ENCODE measurements at regions not wholly inside any gene's neighbourhood (a gene's known extent, or its start where the extent isn't known, plus 50 kb on each side); places are given as distances from the start of the nearest gene placed in this dataset.

- no peak overlapping the region for H3K27ac ChIP-seq (ENCODE audit: low read depth, low read length)
- no peaks in the 10 kb centered on the region for H3K4me1 ChIP-seq (ENCODE audit: control insufficient read depth in 3 of 3, insufficient read depth in 3 of 3, low read length in 3 of 3)
- no peak overlapping the region for H3K9ac ChIP-seq (ENCODE audit: low read depth in 1 of 3, low read length in 3 of 3)
- H3K9me3 ChIP-seq (ENCODE audit: control insufficient read depth in 3 of 3, low read length in 3 of 3) = no peaks in the 10 kb centered on the region
- no peaks in the 10 kb centered on the region for H3K27me3 ChIP-seq (ENCODE audit: control insufficient read depth in 3 of 3, insufficient read depth in 3 of 3, low read length in 3 of 3)
- H3K36me3 ChIP-seq (ENCODE audit: control insufficient read depth in 3 of 3, insufficient read depth in 3 of 3, low read length in 3 of 3) = no peaks in the 10 kb centered on the region
- no peak overlapping the region for H3K4me3 ChIP-seq (ENCODE audit: low read length in 3 of 3)
Observed at GRCh38 chr3:102595057-102595456, 160.2 kb downstream of the ZPLD1 start.

- no peak overlapping the region for H3K4me3 ChIP-seq (ENCODE audit: low read length in 3 of 3)
- H3K27ac ChIP-seq (ENCODE audit: low read depth, low read length) = no peak overlapping the region
- H3K9ac ChIP-seq (ENCODE audit: low read depth in 1 of 3, low read length in 3 of 3) = no peak overlapping the region
- no peaks in the 10 kb centered on the region for H3K36me3 ChIP-seq (ENCODE audit: control insufficient read depth in 3 of 3, insufficient read depth in 3 of 3, low read length in 3 of 3)
- no peaks in the 10 kb centered on the region for H3K4me1 ChIP-seq (ENCODE audit: control insufficient read depth in 3 of 3, insufficient read depth in 3 of 3, low read length in 3 of 3)
- no peaks in the 10 kb centered on the region for H3K27me3 ChIP-seq (ENCODE audit: control insufficient read depth in 3 of 3, insufficient read depth in 3 of 3, low read length in 3 of 3)
- H3K9me3 ChIP-seq (ENCODE audit: control insufficient read depth in 3 of 3, low read length in 3 of 3) = no peaks in the 10 kb centered on the region
Observed at GRCh38 chr3:102599819-102600576, 165.2 kb downstream of the ZPLD1 start.

DNA sequence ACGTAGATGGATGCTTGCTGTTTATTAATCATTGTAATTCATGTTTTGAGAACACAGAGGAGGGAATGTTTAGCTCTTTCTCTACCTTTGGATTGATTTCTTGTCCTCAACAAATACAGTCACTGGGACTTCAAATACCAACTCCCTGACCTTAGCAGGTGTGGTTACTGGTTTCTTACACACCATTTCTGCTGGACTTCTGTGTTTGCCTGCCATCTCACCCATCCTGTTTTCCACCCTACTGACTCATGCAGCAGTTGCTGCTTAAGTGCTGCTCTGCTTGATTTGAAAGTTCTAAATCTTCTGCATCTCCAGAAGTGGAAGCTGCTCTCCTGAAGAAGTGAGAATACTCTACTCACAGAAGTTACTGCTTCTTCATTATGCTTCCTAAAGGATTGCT lies 170.3 kb downstream of the ZPLD1 start:
- H3K4me1 ChIP-seq (ENCODE audit: control insufficient read depth in 3 of 3, insufficient read depth in 3 of 3, low read length in 3 of 3) = no peaks in the 10 kb centered on the region
- no peaks in the 10 kb centered on the region for H3K36me3 ChIP-seq (ENCODE audit: control insufficient read depth in 3 of 3, insufficient read depth in 3 of 3, low read length in 3 of 3)
- no peaks in the 10 kb centered on the region for H3K27me3 ChIP-seq (ENCODE audit: control insufficient read depth in 3 of 3, insufficient read depth in 3 of 3, low read length in 3 of 3)
- no peaks in the 10 kb centered on the region for H3K9me3 ChIP-seq (ENCODE audit: control insufficient read depth in 3 of 3, low read length in 3 of 3)
- no peak overlapping the region for H3K27ac ChIP-seq (ENCODE audit: low read depth, low read length)
- no peak overlapping the region for H3K9ac ChIP-seq (ENCODE audit: low read depth in 1 of 3, low read length in 3 of 3)
- H3K4me3 ChIP-seq (ENCODE audit: low read length in 3 of 3) = no peak overlapping the region

DNA sequence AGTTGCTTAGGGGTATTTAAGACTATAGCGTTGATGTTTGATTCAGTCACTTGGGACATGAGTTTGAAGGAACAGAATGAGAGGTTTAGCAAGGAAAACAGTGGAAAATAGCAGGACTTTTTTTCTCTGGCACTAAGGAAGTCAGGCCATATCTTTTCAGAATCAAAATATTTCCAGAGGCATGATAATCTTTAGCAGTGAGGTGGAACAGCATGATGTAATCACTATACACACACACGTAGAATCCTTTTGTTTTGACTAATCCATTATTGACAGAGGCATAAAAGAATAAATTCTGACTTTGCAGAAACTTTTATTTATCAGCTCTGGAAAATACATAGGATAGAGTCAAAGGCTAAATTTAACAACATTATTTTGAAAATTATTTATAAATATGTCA lies 174.1 kb downstream of the ZPLD1 start:
- H3K9me3 ChIP-seq (ENCODE audit: control insufficient read depth in 3 of 3, low read length in 3 of 3) = no peaks in the 10 kb centered on the region
- H3K4me1 ChIP-seq (ENCODE audit: control insufficient read depth in 3 of 3, insufficient read depth in 3 of 3, low read length in 3 of 3) = no peaks in the 10 kb centered on the region
- H3K9ac ChIP-seq (ENCODE audit: low read depth in 1 of 3, low read length in 3 of 3) = no peak overlapping the region
- H3K36me3 ChIP-seq (ENCODE audit: control insufficient read depth in 3 of 3, insufficient read depth in 3 of 3, low read length in 3 of 3) = no peaks in the 10 kb centered on the region
- no peak overlapping the region for H3K27ac ChIP-seq (ENCODE audit: low read depth, low read length)
- H3K27me3 ChIP-seq (ENCODE audit: control insufficient read depth in 3 of 3, insufficient read depth in 3 of 3, low read length in 3 of 3) = no peaks in the 10 kb centered on the region
- H3K4me3 ChIP-seq (ENCODE audit: low read length in 3 of 3) = no peak overlapping the region

DNA sequence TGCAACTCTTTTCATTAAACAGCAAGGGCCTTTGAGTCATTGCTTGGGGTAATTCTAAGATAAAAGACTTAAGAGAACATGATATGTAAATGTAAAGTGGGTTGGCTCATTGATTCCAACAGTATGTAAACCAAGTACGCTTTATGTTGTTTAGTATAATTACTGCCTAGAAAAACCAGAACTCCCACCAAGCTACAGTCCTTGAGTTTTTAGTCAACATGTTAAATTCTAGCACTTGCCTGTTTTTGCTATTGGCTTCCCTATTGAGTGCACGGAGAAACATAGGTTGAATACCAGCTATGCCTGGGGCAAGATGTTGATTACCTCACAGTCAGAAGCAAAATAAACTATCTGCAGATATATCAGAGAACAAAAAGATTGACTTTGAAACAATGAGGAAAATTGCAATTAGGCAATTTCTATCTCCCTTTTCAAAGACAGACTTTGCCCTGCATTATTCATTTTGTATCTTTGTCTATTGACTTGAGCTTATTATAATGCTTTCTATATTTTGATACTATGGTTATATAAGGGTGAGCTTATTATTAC lies 179.3 kb downstream of the ZPLD1 start:
- Histone ChIP-seq H3K27ac (ENCODE audit: low read depth, low read length) (no peak overlapping the region), H3K4me1 (ENCODE audit: control insufficient read depth in 3 of 3, insufficient read depth in 3 of 3, low read length in 3 of 3) (no peaks in the 10 kb centered on the region), H3K9me3 (ENCODE audit: control insufficient read depth in 3 of 3, low read length in 3 of 3) (no peaks in the 10 kb centered on the region), H3K4me3 (ENCODE audit: low read length in 3 of 3) (no peak overlapping the region), H3K27me3 (ENCODE audit: control insufficient read depth in 3 of 3, insufficient read depth in 3 of 3, low read length in 3 of 3) (no peaks in the 10 kb centered on the region), H3K36me3 (ENCODE audit: control insufficient read depth in 3 of 3, insufficient read depth in 3 of 3, low read length in 3 of 3) (no peaks in the 10 kb centered on the region), H3K9ac (ENCODE audit: low read depth in 1 of 3, low read length in 3 of 3) (no peak overlapping the region)

- no peak overlapping the region for H3K9ac ChIP-seq (ENCODE audit: low read depth in 1 of 3, low read length in 3 of 3)
- H3K27me3 ChIP-seq (ENCODE audit: control insufficient read depth in 3 of 3, insufficient read depth in 3 of 3, low read length in 3 of 3) = no peaks in the 10 kb centered on the region
- no peaks in the 10 kb centered on the region for H3K9me3 ChIP-seq (ENCODE audit: control insufficient read depth in 3 of 3, low read length in 3 of 3)
- no peaks in the 10 kb centered on the region for H3K4me1 ChIP-seq (ENCODE audit: control insufficient read depth in 3 of 3, insufficient read depth in 3 of 3, low read length in 3 of 3)
- no peaks in the 10 kb centered on the region for H3K36me3 ChIP-seq (ENCODE audit: control insufficient read depth in 3 of 3, insufficient read depth in 3 of 3, low read length in 3 of 3)
- H3K4me3 ChIP-seq (ENCODE audit: low read length in 3 of 3) = no peak overlapping the region
- H3K27ac ChIP-seq (ENCODE audit: low read depth, low read length) = no peak overlapping the region
Observed at GRCh38 chr3:102614585-102614984, 179.8 kb downstream of the ZPLD1 start.

DNA sequence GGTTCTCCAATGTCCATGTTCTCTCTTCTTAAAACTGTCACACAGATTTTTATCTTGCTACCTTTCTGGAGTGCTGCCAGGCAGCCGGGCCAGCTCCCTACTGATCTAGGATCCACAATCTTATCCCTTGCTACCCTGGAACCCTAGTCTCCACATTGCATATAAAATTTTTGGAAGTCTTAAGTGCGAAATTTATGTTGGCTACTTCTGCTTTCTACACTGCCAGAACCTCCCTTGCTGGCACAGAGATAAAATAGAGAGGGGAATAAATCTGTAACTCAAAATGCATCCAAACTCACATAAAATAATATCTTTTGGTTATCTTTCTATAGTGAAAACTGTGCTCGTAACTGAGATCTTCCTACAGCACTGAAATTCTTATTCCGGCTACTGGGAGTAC lies 182.6 kb downstream of the ZPLD1 start:
- H3K27me3 ChIP-seq (ENCODE audit: control insufficient read depth in 3 of 3, insufficient read depth in 3 of 3, low read length in 3 of 3) = no peaks in the 10 kb centered on the region
- no peak overlapping the region for H3K27ac ChIP-seq (ENCODE audit: low read depth, low read length)
- H3K9me3 ChIP-seq (ENCODE audit: control insufficient read depth in 3 of 3, low read length in 3 of 3) = no peaks in the 10 kb centered on the region
- H3K4me1 ChIP-seq (ENCODE audit: control insufficient read depth in 3 of 3, insufficient read depth in 3 of 3, low read length in 3 of 3) = no peaks in the 10 kb centered on the region
- H3K9ac ChIP-seq (ENCODE audit: low read depth in 1 of 3, low read length in 3 of 3) = no peak overlapping the region
- H3K4me3 ChIP-seq (ENCODE audit: low read length in 3 of 3) = no peak overlapping the region
- H3K36me3 ChIP-seq (ENCODE audit: control insufficient read depth in 3 of 3, insufficient read depth in 3 of 3, low read length in 3 of 3) = no peaks in the 10 kb centered on the region

DNA sequence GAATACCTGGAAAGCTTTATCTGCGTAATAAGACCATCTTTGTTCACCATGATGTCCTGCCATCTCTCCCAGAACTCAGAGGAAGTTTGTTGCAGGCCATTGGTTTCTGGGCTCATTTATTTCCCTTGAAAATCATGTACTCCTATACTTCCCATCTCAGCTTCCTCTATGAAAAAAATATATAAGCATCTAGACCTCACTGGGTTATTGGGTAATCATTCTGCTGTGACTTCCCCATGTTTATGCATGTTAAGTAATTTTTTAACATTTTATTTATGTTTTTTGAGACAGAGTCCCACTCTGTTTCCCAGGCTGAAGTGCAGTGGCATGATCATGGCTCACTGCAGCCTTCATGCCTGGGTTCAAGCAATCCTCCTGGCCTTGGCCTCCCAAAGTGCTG lies 184.5 kb downstream of the ZPLD1 start:
- no peak overlapping the region for H3K9ac ChIP-seq (ENCODE audit: low read depth in 1 of 3, low read length in 3 of 3)
- H3K27ac ChIP-seq (ENCODE audit: low read depth, low read length) = no peak overlapping the region
- no peaks in the 10 kb centered on the region for H3K4me1 ChIP-seq (ENCODE audit: control insufficient read depth in 3 of 3, insufficient read depth in 3 of 3, low read length in 3 of 3)
- H3K4me3 ChIP-seq (ENCODE audit: low read length in 3 of 3) = no peak overlapping the region
- no peaks in the 10 kb centered on the region for H3K27me3 ChIP-seq (ENCODE audit: control insufficient read depth in 3 of 3, insufficient read depth in 3 of 3, low read length in 3 of 3)
- H3K9me3 ChIP-seq (ENCODE audit: control insufficient read depth in 3 of 3, low read length in 3 of 3) = no peaks in the 10 kb centered on the region
- no peaks in the 10 kb centered on the region for H3K36me3 ChIP-seq (ENCODE audit: control insufficient read depth in 3 of 3, insufficient read depth in 3 of 3, low read length in 3 of 3)

DNA sequence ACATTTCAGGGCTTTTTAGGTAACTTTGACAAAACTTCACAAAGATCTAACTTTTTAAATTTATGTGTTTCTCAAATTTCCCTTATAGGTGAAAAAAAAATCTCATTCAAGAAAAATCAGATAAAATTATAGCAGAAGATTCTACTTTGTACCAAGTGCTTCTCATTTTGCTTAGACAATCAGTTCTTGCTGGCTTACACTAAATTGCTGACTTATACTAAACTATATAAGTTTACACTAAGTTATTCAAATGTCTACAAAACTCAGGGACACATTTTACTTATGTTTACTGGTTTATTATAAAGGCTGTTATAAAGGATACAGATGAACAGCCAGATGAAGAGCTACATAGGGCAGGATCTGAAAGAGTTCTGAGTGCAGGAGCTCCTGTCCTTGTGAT lies 195.1 kb downstream of the ZPLD1 start:
- H3K36me3 ChIP-seq (ENCODE audit: control insufficient read depth in 3 of 3, insufficient read depth in 3 of 3, low read length in 3 of 3) = no peaks in the 10 kb centered on the region
- H3K9ac ChIP-seq (ENCODE audit: low read depth in 1 of 3, low read length in 3 of 3) = no peak overlapping the region
- no peaks in the 10 kb centered on the region for H3K9me3 ChIP-seq (ENCODE audit: control insufficient read depth in 3 of 3, low read length in 3 of 3)
- no peak overlapping the region for H3K27ac ChIP-seq (ENCODE audit: low read depth, low read length)
- H3K4me3 ChIP-seq (ENCODE audit: low read length in 3 of 3) = no peak overlapping the region
- H3K27me3 ChIP-seq (ENCODE audit: control insufficient read depth in 3 of 3, insufficient read depth in 3 of 3, low read length in 3 of 3) = no peaks in the 10 kb centered on the region
- H3K4me1 ChIP-seq (ENCODE audit: control insufficient read depth in 3 of 3, insufficient read depth in 3 of 3, low read length in 3 of 3) = no peaks in the 10 kb centered on the region

DNA sequence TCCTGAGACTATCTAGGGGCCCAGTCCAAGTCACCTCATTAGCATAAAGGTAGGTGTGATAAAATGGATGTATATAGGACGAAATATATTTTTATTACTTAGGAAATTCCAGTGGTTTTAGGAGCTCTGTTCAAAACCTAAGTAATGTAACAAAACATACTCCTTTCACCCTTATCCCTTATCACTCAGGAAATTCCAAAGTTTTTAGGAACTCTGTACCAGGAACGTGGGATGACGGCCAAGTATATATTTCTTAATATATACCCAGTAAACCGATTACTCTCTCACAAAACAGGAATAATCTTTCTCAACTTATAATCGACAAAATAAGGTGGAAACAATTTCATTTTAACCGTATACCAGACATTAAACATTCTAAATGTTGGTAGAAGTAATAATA lies 195.7 kb downstream of the ZPLD1 start:
- no peaks in the 10 kb centered on the region for H3K9me3 ChIP-seq (ENCODE audit: control insufficient read depth in 3 of 3, low read length in 3 of 3)

More for the DNA sequence above, 195.7 kb downstream of the ZPLD1 start:
- Histone ChIP-seq H3K27ac (ENCODE audit: low read depth, low read length) (no peak overlapping the region), H3K9ac (ENCODE audit: low read depth in 1 of 3, low read length in 3 of 3) (no peak overlapping the region), H3K4me1 (ENCODE audit: control insufficient read depth in 3 of 3, insufficient read depth in 3 of 3, low read length in 3 of 3) (no peaks in the 10 kb centered on the region), H3K4me3 (ENCODE audit: low read length in 3 of 3) (no peak overlapping the region), H3K27me3 (ENCODE audit: control insufficient read depth in 3 of 3, insufficient read depth in 3 of 3, low read length in 3 of 3) (no peaks in the 10 kb centered on the region), H3K36me3 (ENCODE audit: control insufficient read depth in 3 of 3, insufficient read depth in 3 of 3, low read length in 3 of 3) (no peaks in the 10 kb centered on the region)

Measured in skeletal muscle tissue (tissue), 3 donors.